ENCODE measurements at regions not wholly inside any gene's neighbourhood (a gene's known extent, or its start where the extent isn't known, plus 50 kb on each side); places are given as distances from the start of the nearest gene placed in this dataset.

DNA sequence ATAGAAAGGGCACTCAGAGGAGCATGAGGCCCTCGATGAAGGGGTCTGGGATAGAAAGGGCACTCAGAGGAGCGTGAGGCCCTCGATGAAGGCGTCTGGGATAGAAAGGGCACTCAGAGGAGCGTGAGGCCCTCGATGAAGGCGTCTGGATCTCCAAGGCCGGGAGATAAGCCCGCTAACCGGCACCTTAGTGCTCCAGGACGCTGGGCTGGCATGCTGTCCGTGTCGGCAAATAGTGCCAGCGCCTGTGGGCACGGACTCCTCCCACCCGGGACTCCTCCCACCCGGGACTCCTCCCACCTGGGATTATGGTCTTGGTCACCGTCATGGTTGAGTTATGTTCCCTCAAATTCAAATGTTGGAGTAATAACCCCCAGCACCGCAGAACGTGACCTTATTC, 725.3 kb downstream of the BRD1 start:
- Histone ChIP-seq H3F3A (ENCODE audit: low read length, unreplicated experiment) (no peaks in the 10 kb centered on the region), H3K9me2 (replicated peaks; ENCODE audit: low read length) (no peaks in the 10 kb centered on the region), H3K4me3 (ENCODE audit: low read length) (no peak overlapping the region), H3K27me3 (ENCODE audit: low read length) (no peaks in the 10 kb centered on the region), H3K36me3 (ENCODE audit: low read depth, low read length) (no peaks in the 10 kb centered on the region), H3K9me3 (ENCODE audit: low read length) (no peaks in the 10 kb centered on the region), H3K27ac (ENCODE audit: low read length) (no peak overlapping the region), H4K20me1 (ENCODE audit: low read length) (no peaks in the 10 kb centered on the region), H2AFZ (ENCODE audit: low read length) (no peak overlapping the region), H3K79me2 (ENCODE audit: low read length) (no peaks in the 10 kb centered on the region), H3K9ac (ENCODE audit: low read length) (no peak overlapping the region), H3K4me2 (ENCODE audit: low read length) (no peak overlapping the region), H3K4me1 (ENCODE audit: insufficient read depth, low read length) (no peaks in the 10 kb centered on the region)
- TF ChIP-seq EZH2 (IDR thresholded peaks at IDR 0.05; ENCODE audit: low read length, unreplicated experiment) (no peak), CTCF (conservative IDR thresholded peaks at IDR 0.05; ENCODE audit: low read depth, low read length) (no peak), EZH2phosphoT487 (IDR thresholded peaks at IDR 0.05; ENCODE audit: borderline replicate concordance, low read length) (no peak)
- ChIA-PET POLR2A (ENCODE audit: unreplicated experiment) (no interaction called here), CTCF (no interaction called here)
- DNase-seq, result no peak
- no peak for ATAC-seq
- intact Hi-C loops (cut with micrococcal nuclease), result no loop called here
- no TSS peak for BruUV-seq (replicated peaks)

GRCh38 chr22:49101873-49102272, 725.8 kb downstream of the BRD1 start:
- H3K4me3 ChIP-seq (ENCODE audit: low read length), result no peak overlapping the region
- no peaks in the 10 kb centered on the region for H3K36me3 ChIP-seq (ENCODE audit: low read depth, low read length)
- no peaks in the 10 kb centered on the region for H3K4me1 ChIP-seq (ENCODE audit: insufficient read depth, low read length)
- H3K9ac ChIP-seq (ENCODE audit: low read length), result no peak overlapping the region
- no peak overlapping the region for H2AFZ ChIP-seq (ENCODE audit: low read length)
- no peaks in the 10 kb centered on the region for H3K9me3 ChIP-seq (ENCODE audit: low read length)
- TF ChIP-seq EZH2 (IDR thresholded peaks at IDR 0.05; ENCODE audit: low read length, unreplicated experiment), result no peak
- TF ChIP-seq EZH2phosphoT487 (IDR thresholded peaks at IDR 0.05; ENCODE audit: borderline replicate concordance, low read length), result no peak
- TF ChIP-seq CTCF (conservative IDR thresholded peaks at IDR 0.05; ENCODE audit: low read depth, low read length), result no peak
- POLR2A ChIA-PET (ENCODE audit: unreplicated experiment), result no interaction called here
- H3K27ac ChIP-seq (ENCODE audit: low read length), result no peak overlapping the region
- H3K27me3 ChIP-seq (ENCODE audit: low read length), result no peaks in the 10 kb centered on the region
- no peak for DNase-seq
- no peak for ATAC-seq
- H3F3A ChIP-seq (ENCODE audit: low read length, unreplicated experiment), result no peaks in the 10 kb centered on the region
- intact Hi-C loops (cut with micrococcal nuclease), result no loop called here
- no peaks in the 10 kb centered on the region for H3K9me2 ChIP-seq (replicated peaks; ENCODE audit: low read length)
- BruUV-seq (replicated peaks), result no TSS peak
- CTCF ChIA-PET, result no interaction called here
- no peaks in the 10 kb centered on the region for H3K79me2 ChIP-seq (ENCODE audit: low read length)
- H4K20me1 ChIP-seq (ENCODE audit: low read length), result no peaks in the 10 kb centered on the region
- no peak overlapping the region for H3K4me2 ChIP-seq (ENCODE audit: low read length)

DNA sequence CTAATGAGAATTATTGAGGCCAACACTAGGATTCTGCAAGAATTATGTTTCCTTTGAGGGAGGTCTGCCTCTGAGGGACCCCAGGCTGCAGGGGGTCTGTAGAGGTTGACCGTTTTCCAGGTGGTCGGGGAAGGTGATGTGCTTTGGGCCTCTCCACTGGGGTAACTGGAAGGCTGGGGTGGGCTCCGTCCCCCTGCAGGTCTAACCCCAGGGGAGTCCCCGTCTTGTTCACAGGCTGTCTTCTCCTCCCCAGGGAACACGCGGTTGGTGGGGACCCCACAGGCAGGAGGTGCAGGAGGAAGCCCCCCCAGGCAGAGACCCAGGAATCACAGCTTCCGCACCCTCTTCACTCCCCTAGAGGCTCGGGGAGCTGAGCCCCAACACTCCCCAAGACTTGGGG, 726.4 kb downstream of the BRD1 start:
- no peaks in the 10 kb centered on the region for H3K36me3 ChIP-seq (ENCODE audit: low read depth, low read length)
- H3K9me2 ChIP-seq (replicated peaks; ENCODE audit: low read length), result no peaks in the 10 kb centered on the region
- no peaks in the 10 kb centered on the region for H4K20me1 ChIP-seq (ENCODE audit: low read length)
- H3K9ac ChIP-seq (ENCODE audit: low read length), result no peak overlapping the region
- ChIA-PET CTCF (no interaction called here), POLR2A (ENCODE audit: unreplicated experiment) (no interaction called here)
- H2AFZ ChIP-seq (ENCODE audit: low read length), result no peak overlapping the region
- no peak overlapping the region for H3K4me2 ChIP-seq (ENCODE audit: low read length)
- no peak overlapping the region for H3K27ac ChIP-seq (ENCODE audit: low read length)
- TF ChIP-seq CTCF (conservative IDR thresholded peaks at IDR 0.05; ENCODE audit: low read depth, low read length), result no peak
- TF ChIP-seq EZH2phosphoT487 (IDR thresholded peaks at IDR 0.05; ENCODE audit: borderline replicate concordance, low read length), result no peak
- TF ChIP-seq EZH2 (IDR thresholded peaks at IDR 0.05; ENCODE audit: low read length, unreplicated experiment), result no peak
- ATAC-seq (no peak), DNase-seq (no peak)
- intact Hi-C loops (cut with micrococcal nuclease), result no loop called here
- no peaks in the 10 kb centered on the region for H3K4me1 ChIP-seq (ENCODE audit: insufficient read depth, low read length)
- BruUV-seq (replicated peaks), result no TSS peak
- H3K4me3 ChIP-seq (ENCODE audit: low read length), result no peak overlapping the region
- H3F3A ChIP-seq (ENCODE audit: low read length, unreplicated experiment), result no peaks in the 10 kb centered on the region
- no peaks in the 10 kb centered on the region for H3K27me3 ChIP-seq (ENCODE audit: low read length)
- no peaks in the 10 kb centered on the region for H3K79me2 ChIP-seq (ENCODE audit: low read length)
- H3K9me3 ChIP-seq (ENCODE audit: low read length), result no peaks in the 10 kb centered on the region

All from PC-3 (cell line).